ENCODE measurements at regions not wholly inside any gene's neighbourhood (a gene's known extent, or its start where the extent isn't known, plus 50 kb on each side); places are given as distances from the start of the nearest gene placed in this dataset.

GRCh38 chr12:79524507-79525148, 166.1 kb downstream of the PAWR start:
- TF ChIP-seq CTCF (IDR thresholded peaks at IDR 0.05; ENCODE audit: low read depth, low read length, missing input control) (no peak), MAX (IDR thresholded peaks at IDR 0.05) (no peak), RAD21 (IDR thresholded peaks at IDR 0.05) (no peak)
